Psoas muscle (tissue), 7 donors: ENCODE measurements at regions not wholly inside any gene's neighbourhood (a gene's known extent, or its start where the extent isn't known, plus 50 kb on each side); places are given as distances from the start of the nearest gene placed in this dataset.
A peak's percentile ranks its signal among the peaks of the same experiment; 100 is the strongest.

Experiments used
- ATAC-seq, 4 donors: fragments of 200-7000 bp; cut with Tn5 transposase; one replicate each; pipeline ENCODE4 v1.9.1; 2020; ENCODE audit warnings: moderate library complexity in 3 of 4, mild to moderate bottlenecking in 2 of 4
- DNase-seq, 2 donors: peaks; one replicate each; pipeline ENCODE4 v3.0.0-alpha.2; 2020
- H3K27ac ChIP-seq: fragments of 200-600 bp; one replicate; pipeline ENCODE4 v1.8.0; 2022
- H3K27me3 ChIP-seq, 3 donors: fragments of 200-600 bp in 1 of 3; one replicate each; pipeline versions ENCODE4 v1.6.1 to v1.8.0; 2013 to 2022; ENCODE audit warnings: low read length in 2 of 3, mild to moderate bottlenecking in 2 of 3, moderate library complexity in 1 of 3; ENCODE audit not compliant: insufficient read depth in 3 of 3
- H3K36me3 ChIP-seq, 2 donors: fragments of 200-600 bp in 1 of 2; one replicate each; pipeline versions ENCODE4 v1.6.1 to v1.8.0; 2013 to 2022; ENCODE audit warnings: low read depth in 1 of 2, mild to moderate bottlenecking in 1 of 2, moderate library complexity in 1 of 2; ENCODE audit not compliant: insufficient read depth in 1 of 2
- H3K4me1 ChIP-seq: fragments of 200-600 bp; one replicate; pipeline ENCODE4 v1.8.0; 2022
- H3K4me3 ChIP-seq: fragments of 200-600 bp; one replicate; pipeline ENCODE4 v1.8.0; 2022; ENCODE audit warnings: mild to moderate bottlenecking
- H3K9me3 ChIP-seq: fragments of 200-600 bp; one replicate; pipeline ENCODE4 v1.8.0; 2022
- CTCF ChIP-seq: fragments of 200-600 bp; IDR thresholded peaks from one replicate; pipeline ENCODE4 v1.8.0; 2022; ENCODE audit warnings: antibody characterized with exemption
- WGBS, 3 donors: extraction: QIAGEN DNeasy Blood & Tissue Kit; methylation state at CpG; one replicate each; pipeline versions ENCODE4 v1.1.6 to v1.1.7; 2013; 5-methylcytosine and 5-hydroxymethylcytosine counted together
- intact Hi-C, 2 donors: fragments of 100-400 bp; cut with DNase I; formaldehyde crosslinking; loops; one replicate each; pipeline versions ENCODE4 v1.11.0 to v1.14.2; 2022
- donor health status: healthy with polysubstance abuse.
- donor health status: DM: no; HTN: no; CAD: no; lungs with moderate emphysema.
- donor health status: Bipolar disorder and iron deficiency.
- donor health status: healthy.
- donor health status: DM: yes; HTN: yes; CAD: no.
- donor health status: DM: no; HTN: no; CAD: no.
- donor health status: DM: yes; HTN: yes; CAD: no.

- intact Hi-C loops, result no loop called here
- Histone ChIP-seq H3K4me1 (no peaks in the 10 kb centered on the region), H3K36me3 (no peaks in the 10 kb centered on the region), H3K9me3 (no peaks in the 10 kb centered on the region), H3K4me3 (no peak overlapping the region), H3K27me3 (no peaks in the 10 kb centered on the region), H3K27ac (no peak overlapping the region)
- DNase-seq (no peak), ATAC-seq (no peak)
- WGBS, 3 donors, result 82 to 91% (median 89%) methylated on average over 11 of the region's 11 CpGs
- no peak for TF ChIP-seq CTCF
Observed at GRCh38 chr2:234399451-234400246, 97.2 kb downstream of the ARL4C start.

GRCh38 chr2:234398531-234398930 lies 98.3 kb downstream of the ARL4C start:
- intact Hi-C loops, result no loop called here

GRCh38 chr2:234395891-234396420 lies 100.9 kb downstream of the ARL4C start:
- Histone ChIP-seq H3K9me3 (no peaks in the 10 kb centered on the region), H3K4me3 (no peak overlapping the region), H3K27ac (no peak overlapping the region), H3K4me1 (no peaks in the 10 kb centered on the region), H3K36me3 (no peaks in the 10 kb centered on the region), H3K27me3 (no peaks in the 10 kb centered on the region)
- DNase-seq (peak in 1 of 2 donors; percentile 24), ATAC-seq (peak in 2 of 4 donors; percentile 43 to 69)
- 25 to 37% (median 26%) methylated on average over 6 of the region's 6 CpGs for WGBS, 3 donors
- no peak for TF ChIP-seq CTCF
- intact Hi-C loops, result no loop called here

More at GRCh38 chr2:234398531-234398930, 98.3 kb downstream of the ARL4C start:
- no peaks in the 10 kb centered on the region for H3K9me3 ChIP-seq
- ATAC-seq (no peak), DNase-seq (no peak)
- H3K36me3 ChIP-seq, result no peaks in the 10 kb centered on the region
- H3K27ac ChIP-seq, result no peak overlapping the region
- no peak overlapping the region for H3K4me3 ChIP-seq
- no peak for TF ChIP-seq CTCF
- 83 to 98% (median 92%) methylated on average over 3 of the region's 3 CpGs for WGBS, 3 donors
- no peaks in the 10 kb centered on the region for H3K4me1 ChIP-seq
- H3K27me3 ChIP-seq, result no peaks in the 10 kb centered on the region

GRCh38 chr2:234394450-234394849 lies 102.4 kb downstream of the ARL4C start:
- no peak for TF ChIP-seq CTCF
- no peak overlapping the region for H3K4me3 ChIP-seq
- intact Hi-C loops, result no loop called here
- ATAC-seq, result no peak
- no peaks in the 10 kb centered on the region for H3K36me3 ChIP-seq
- no peak overlapping the region for H3K27ac ChIP-seq
- no peaks in the 10 kb centered on the region for H3K9me3 ChIP-seq
- H3K4me1 ChIP-seq, result no peaks in the 10 kb centered on the region
- H3K27me3 ChIP-seq, result no peaks in the 10 kb centered on the region
- no peak for DNase-seq
- WGBS, 3 donors, result 92 to 95% (median 92%) methylated on average over 4 of the region's 4 CpGs
